Anterior cingulate cortex (tissue), 58 donors: ENCODE measurements at regions not wholly inside any gene's neighbourhood (a gene's known extent, or its start where the extent isn't known, plus 50 kb on each side); places are given as distances from the start of the nearest gene placed in this dataset.
"Not testable (repeated sequence)": the region's sequence is repeated elsewhere in the genome, so short reads cannot be mapped to it uniquely, and the experiment has no call there.

Experiments used
- DNase-seq, 58 donors: peaks; one replicate each; lab custom pipeline; 2025; lab: John Stamatoyannopoulos, UW

GRCh38 chr5:125463466-125464092 is 717.1 kb upstream of the ZNF608 start:
- no peak for DNase-seq

GRCh38 chr5:125464847-125465432 is 718.5 kb upstream of the ZNF608 start:
- DNase-seq, result no peak

- DNase-seq, result no peak
Measured at GRCh38 chr5:125465703-125466102, 719.3 kb upstream of the ZNF608 start.

- DNase-seq, result no peak
Measured at GRCh38 chr5:125467222-125467621, 720.8 kb upstream of the ZNF608 start.

- DNase-seq, result no peak
Measured at GRCh38 chr5:125470280-125470902, 724.0 kb upstream of the ZNF608 start.

GRCh38 chr5:125476901-125477585 is 730.6 kb upstream of the ZNF608 start:
- no peak for DNase-seq

- DNase-seq, result no peak
Measured at GRCh38 chr5:125477586-125477975, 731.1 kb upstream of the ZNF608 start.

- DNase-seq, result no peak
Measured at GRCh38 chr5:125478599-125478998, 732.2 kb upstream of the ZNF608 start.

GRCh38 chr5:125480911-125481310 is 734.5 kb upstream of the ZNF608 start:
- no peak for DNase-seq

- DNase-seq, result no peak
Measured at GRCh38 chr5:125481506-125482465, 735.3 kb upstream of the ZNF608 start.

- no peak for DNase-seq
Measured at GRCh38 chr5:125483609-125484008, 737.2 kb upstream of the ZNF608 start.

GRCh38 chr5:125484272-125484741 is 737.9 kb upstream of the ZNF608 start:
- DNase-seq, result peak in 2 of 58 donors; percentile 2 to 9

- DNase-seq, result peak in 57 of 58 donors; percentile 4 to 86 (median 70)
Measured at GRCh38 chr5:125484742-125485641, 738.6 kb upstream of the ZNF608 start.

GRCh38 chr5:125485771-125486170 is 739.3 kb upstream of the ZNF608 start:
- DNase-seq, result no peak

GRCh38 chr5:125486634-125487033 is 740.2 kb upstream of the ZNF608 start:
- DNase-seq, result no peak

- peak in 4 of 58 donors; percentile 5 to 33 (median 15) for DNase-seq
Measured at GRCh38 chr5:125487231-125487630, 740.8 kb upstream of the ZNF608 start.

GRCh38 chr5:125487652-125488051 is 741.2 kb upstream of the ZNF608 start:
- not testable (repeated sequence) for DNase-seq

- DNase-seq, result no peak
Measured at GRCh38 chr5:125489146-125489545, 742.7 kb upstream of the ZNF608 start.

- no peak for DNase-seq
Measured at GRCh38 chr5:125491986-125492492, 745.6 kb upstream of the ZNF608 start.
